ENCODE measurements at regions not wholly inside any gene's neighbourhood (a gene's known extent, or its start where the extent isn't known, plus 50 kb on each side); places are given as distances from the start of the nearest gene placed in this dataset.

DNA sequence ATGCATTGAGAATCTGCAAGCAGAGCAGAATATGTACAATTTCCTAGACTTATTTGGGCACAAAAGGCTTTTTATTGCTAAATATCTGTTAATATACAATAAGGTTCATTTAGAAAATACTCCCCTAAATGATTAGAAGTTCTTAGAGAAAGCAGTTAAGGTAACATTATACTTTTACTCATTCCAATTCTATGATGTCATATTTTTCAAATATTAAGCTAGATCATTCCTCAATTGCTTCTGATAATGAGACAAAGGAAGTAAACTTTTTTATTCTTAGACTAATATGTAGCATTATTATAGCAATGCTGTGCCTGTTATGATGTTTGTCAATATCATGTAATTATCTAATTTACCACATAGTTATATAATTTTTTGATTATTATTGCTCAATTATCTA, 447.0 kb downstream of the SLC16A7 start:
- H3K18ac ChIP-seq (ENCODE audit: low read length), result no peak overlapping the region
- no peak overlapping the region for H3K27ac ChIP-seq (ENCODE audit: low read depth, low read length)
- H2BK120ac ChIP-seq (ENCODE audit: low read depth, low read length), result no peak overlapping the region
- no peak overlapping the region for H3K9ac ChIP-seq (ENCODE audit: low read length)
- H3K4me2 ChIP-seq (ENCODE audit: low read length), result no peak overlapping the region
- DNase-seq, result no peak
- H3K79me1 ChIP-seq (ENCODE audit: low read length), result no peaks in the 10 kb centered on the region
- no peak overlapping the region for H3K23ac ChIP-seq (ENCODE audit: low read length)
- H2AK5ac ChIP-seq (ENCODE audit: low read length), result no peak overlapping the region
- no peak overlapping the region for H4K5ac ChIP-seq (ENCODE audit: low read length)
- no peaks in the 10 kb centered on the region for H3K79me2 ChIP-seq (ENCODE audit: control insufficient read depth, insufficient read depth, low read length)
- H3K4me3 ChIP-seq (ENCODE audit: low read length), result no peak overlapping the region
- no peak overlapping the region for H4K8ac ChIP-seq (ENCODE audit: low read depth, low read length)
- no peak overlapping the region for H2BK5ac ChIP-seq (ENCODE audit: low read length)
- no peak overlapping the region for H2BK15ac ChIP-seq (replicated peaks; ENCODE audit: low read depth)
- no peak overlapping the region for H3K4ac ChIP-seq (ENCODE audit: low read depth, low read length)
- H3K36me3 ChIP-seq (ENCODE audit: control insufficient read depth, insufficient read depth, low read length), result no peaks in the 10 kb centered on the region
- no peak overlapping the region for H3K56ac ChIP-seq (ENCODE audit: low read length)
- H3K4me1 ChIP-seq (ENCODE audit: control insufficient read depth, low read depth, low read length), result no peaks in the 10 kb centered on the region
- no peaks in the 10 kb centered on the region for H3K27me3 ChIP-seq (ENCODE audit: insufficient read depth, low read length, poor library complexity)

DNA sequence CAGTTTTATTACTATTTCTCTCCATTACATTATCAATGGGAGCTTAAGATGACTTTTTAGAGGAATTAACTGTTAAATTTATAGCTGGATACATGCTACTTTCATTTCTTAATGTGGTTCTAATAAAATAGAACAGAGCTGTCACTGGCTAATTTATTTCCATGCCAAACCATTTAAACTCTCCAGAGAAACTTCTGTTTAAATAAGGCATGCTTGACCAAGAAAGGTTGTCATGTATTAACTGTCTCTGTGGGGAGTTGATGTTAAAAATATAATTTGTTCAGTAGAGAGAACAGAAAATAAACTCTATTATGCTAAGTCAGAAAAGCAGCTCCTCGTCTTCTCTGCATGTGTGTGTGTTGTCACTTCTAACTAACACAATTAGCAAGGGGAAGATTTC, 447.4 kb downstream of the SLC16A7 start:
- H4K5ac ChIP-seq (ENCODE audit: low read length), result no peak overlapping the region
- H3K23ac ChIP-seq (ENCODE audit: low read length), result no peak overlapping the region
- no peak overlapping the region for H3K27ac ChIP-seq (ENCODE audit: low read depth, low read length)
- H3K36me3 ChIP-seq (ENCODE audit: control insufficient read depth, insufficient read depth, low read length), result no peaks in the 10 kb centered on the region
- no peak overlapping the region for H3K4ac ChIP-seq (ENCODE audit: low read depth, low read length)
- H3K27me3 ChIP-seq (ENCODE audit: insufficient read depth, low read length, poor library complexity), result no peaks in the 10 kb centered on the region
- no peak overlapping the region for H3K56ac ChIP-seq (ENCODE audit: low read length)
- no CpG with 5 or more reads among the region's 1 CpG for WGBS (ENCODE audit: extremely low coverage, insufficient coverage, low lambda C conversion rate)
- no peaks in the 10 kb centered on the region for H3K4me1 ChIP-seq (ENCODE audit: control insufficient read depth, low read depth, low read length)
- no peaks in the 10 kb centered on the region for H3K79me2 ChIP-seq (ENCODE audit: control insufficient read depth, insufficient read depth, low read length)
- H2BK120ac ChIP-seq (ENCODE audit: low read depth, low read length), result no peak overlapping the region
- H3K79me1 ChIP-seq (ENCODE audit: low read length), result no peaks in the 10 kb centered on the region
- no peak for DNase-seq
- H3K18ac ChIP-seq (ENCODE audit: low read length), result no peak overlapping the region
- no peak overlapping the region for H2AK5ac ChIP-seq (ENCODE audit: low read length)
- no peak overlapping the region for H2BK15ac ChIP-seq (replicated peaks; ENCODE audit: low read depth)
- no peak overlapping the region for H3K9ac ChIP-seq (ENCODE audit: low read length)
- H4K8ac ChIP-seq (ENCODE audit: low read depth, low read length), result no peak overlapping the region
- no peak overlapping the region for H3K4me3 ChIP-seq (ENCODE audit: low read length)
- no peak overlapping the region for H3K4me2 ChIP-seq (ENCODE audit: low read length)
- no peak overlapping the region for H2BK5ac ChIP-seq (ENCODE audit: low read length)

DNA sequence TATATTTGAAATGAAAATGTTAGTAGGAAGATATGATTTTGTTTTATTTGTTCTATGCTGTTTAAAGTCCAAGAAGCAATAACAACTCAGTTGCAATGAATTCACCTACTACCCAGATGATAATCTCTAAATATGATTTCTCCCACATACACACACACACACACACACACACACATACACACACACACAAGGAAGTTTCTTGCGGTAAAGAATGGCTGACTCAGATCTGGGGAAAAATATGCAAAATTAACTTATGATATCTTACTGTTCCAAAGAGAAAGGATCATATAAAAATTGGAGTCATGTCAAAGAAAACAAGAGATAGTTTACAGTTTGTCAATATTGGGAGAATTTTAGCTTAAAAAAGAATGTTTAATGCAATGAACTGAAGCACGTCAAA, 456.7 kb downstream of the SLC16A7 start:
- Histone ChIP-seq H2BK15ac (replicated peaks; ENCODE audit: low read depth) (no peak overlapping the region), H4K5ac (ENCODE audit: low read length) (no peak overlapping the region), H3K4ac (ENCODE audit: low read depth, low read length) (no peak overlapping the region), H3K36me3 (ENCODE audit: control insufficient read depth, insufficient read depth, low read length) (no peaks in the 10 kb centered on the region), H3K79me1 (ENCODE audit: low read length) (no peaks in the 10 kb centered on the region), H3K79me2 (ENCODE audit: control insufficient read depth, insufficient read depth, low read length) (no peaks in the 10 kb centered on the region), H2BK5ac (ENCODE audit: low read length) (no peak overlapping the region), H3K18ac (ENCODE audit: low read length) (no peak overlapping the region), H3K9ac (ENCODE audit: low read length) (no peak overlapping the region), H3K27me3 (ENCODE audit: insufficient read depth, low read length, poor library complexity) (no peaks in the 10 kb centered on the region), H4K8ac (ENCODE audit: low read depth, low read length) (no peak overlapping the region), H3K4me1 (ENCODE audit: control insufficient read depth, low read depth, low read length) (no peaks in the 10 kb centered on the region), H3K56ac (ENCODE audit: low read length) (no peak overlapping the region), H3K4me3 (ENCODE audit: low read length) (no peak overlapping the region), H3K4me2 (ENCODE audit: low read length) (no peak overlapping the region), H2BK120ac (ENCODE audit: low read depth, low read length) (no peak overlapping the region), H3K23ac (ENCODE audit: low read length) (no peak overlapping the region), H3K27ac (ENCODE audit: low read depth, low read length) (no peak overlapping the region), H2AK5ac (ENCODE audit: low read length) (no peak overlapping the region)
- DNase-seq, result no peak
- WGBS (ENCODE audit: extremely low coverage, insufficient coverage, low lambda C conversion rate), result no CpG with 5 or more reads among the region's 2 CpGs

DNA sequence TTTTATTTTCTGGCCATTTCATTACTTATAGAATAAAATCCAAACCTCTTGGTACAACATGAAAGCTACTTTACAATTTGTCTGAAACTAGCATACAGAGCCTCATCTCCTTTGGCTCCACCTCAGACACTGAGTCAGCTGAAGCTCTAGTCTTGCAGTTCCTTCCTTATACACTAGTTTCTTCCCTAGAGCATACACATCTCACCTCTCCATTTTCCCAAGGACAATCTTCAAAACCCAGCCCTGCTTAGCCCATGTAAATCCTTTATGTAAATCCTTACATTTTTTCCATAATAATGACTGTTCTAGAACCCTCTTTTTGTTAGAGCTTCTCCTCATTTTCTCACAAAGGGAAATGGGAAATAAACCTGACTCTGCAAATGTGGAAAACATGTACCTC, 463.4 kb downstream of the SLC16A7 start:
- no peak overlapping the region for H3K18ac ChIP-seq (ENCODE audit: low read length)
- no peak overlapping the region for H2BK5ac ChIP-seq (ENCODE audit: low read length)
- H3K4ac ChIP-seq (ENCODE audit: low read depth, low read length), result no peak overlapping the region
- no peak overlapping the region for H3K4me3 ChIP-seq (ENCODE audit: low read length)
- H2BK15ac ChIP-seq (replicated peaks; ENCODE audit: low read depth), result no peak overlapping the region
- no peak overlapping the region for H2AK5ac ChIP-seq (ENCODE audit: low read length)
- no peak overlapping the region for H4K5ac ChIP-seq (ENCODE audit: low read length)
- no peak overlapping the region for H2BK120ac ChIP-seq (ENCODE audit: low read depth, low read length)
- H3K4me1 ChIP-seq (ENCODE audit: control insufficient read depth, low read depth, low read length), result no peaks in the 10 kb centered on the region
- peak; percentile 8 for DNase-seq
- no peak overlapping the region for H3K27ac ChIP-seq (ENCODE audit: low read depth, low read length)
- no peaks in the 10 kb centered on the region for H3K27me3 ChIP-seq (ENCODE audit: insufficient read depth, low read length, poor library complexity)
- no peaks in the 10 kb centered on the region for H3K79me1 ChIP-seq (ENCODE audit: low read length)
- no peak overlapping the region for H3K23ac ChIP-seq (ENCODE audit: low read length)
- no peaks in the 10 kb centered on the region for H3K36me3 ChIP-seq (ENCODE audit: control insufficient read depth, insufficient read depth, low read length)
- H3K4me2 ChIP-seq (ENCODE audit: low read length), result no peak overlapping the region
- no peak overlapping the region for H3K56ac ChIP-seq (ENCODE audit: low read length)
- H3K9ac ChIP-seq (ENCODE audit: low read length), result no peak overlapping the region
- no peak overlapping the region for H4K8ac ChIP-seq (ENCODE audit: low read depth, low read length)
- H3K79me2 ChIP-seq (ENCODE audit: control insufficient read depth, insufficient read depth, low read length), result no peaks in the 10 kb centered on the region

DNA sequence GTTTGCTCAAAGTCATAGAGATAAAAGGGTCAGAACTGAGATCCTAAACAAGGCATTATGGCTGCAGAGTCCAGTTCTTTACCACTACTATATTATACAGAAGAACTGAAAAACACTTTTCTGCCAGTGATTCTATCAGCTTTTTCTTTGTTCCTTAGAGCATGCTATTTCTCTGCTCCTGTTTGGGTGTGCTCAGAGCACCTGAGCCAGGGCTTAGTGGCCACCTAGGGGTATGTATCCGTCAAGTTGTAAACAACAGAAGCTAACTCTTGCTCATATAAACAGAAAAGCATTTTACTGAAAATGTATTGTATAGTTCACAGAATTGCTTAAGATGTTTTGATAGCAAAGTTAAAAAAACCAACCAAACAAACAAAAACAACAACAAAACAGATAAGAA, 470.8 kb downstream of the SLC16A7 start:
- no peak overlapping the region for H2BK5ac ChIP-seq (ENCODE audit: low read length)
- no peak for DNase-seq
- no peak overlapping the region for H2BK120ac ChIP-seq (ENCODE audit: low read depth, low read length)
- WGBS (ENCODE audit: extremely low coverage, insufficient coverage, low lambda C conversion rate), result no CpG with 5 or more reads among the region's 1 CpG
- no peak overlapping the region for H2BK15ac ChIP-seq (replicated peaks; ENCODE audit: low read depth)
- no peak overlapping the region for H2AK5ac ChIP-seq (ENCODE audit: low read length)
- H3K18ac ChIP-seq (ENCODE audit: low read length), result no peak overlapping the region
- H3K4ac ChIP-seq (ENCODE audit: low read depth, low read length), result no peak overlapping the region
- H3K27me3 ChIP-seq (ENCODE audit: insufficient read depth, low read length, poor library complexity), result no peaks in the 10 kb centered on the region
- no peaks in the 10 kb centered on the region for H3K79me1 ChIP-seq (ENCODE audit: low read length)
- H3K4me2 ChIP-seq (ENCODE audit: low read length), result no peak overlapping the region
- no peak overlapping the region for H3K23ac ChIP-seq (ENCODE audit: low read length)
- H3K4me1 ChIP-seq (ENCODE audit: control insufficient read depth, low read depth, low read length), result no peaks in the 10 kb centered on the region
- H4K5ac ChIP-seq (ENCODE audit: low read length), result no peak overlapping the region
- no peak overlapping the region for H4K8ac ChIP-seq (ENCODE audit: low read depth, low read length)
- no peaks in the 10 kb centered on the region for H3K36me3 ChIP-seq (ENCODE audit: control insufficient read depth, insufficient read depth, low read length)
- no peak overlapping the region for H3K9ac ChIP-seq (ENCODE audit: low read length)
- H3K56ac ChIP-seq (ENCODE audit: low read length), result no peak overlapping the region
- no peaks in the 10 kb centered on the region for H3K79me2 ChIP-seq (ENCODE audit: control insufficient read depth, insufficient read depth, low read length)
- no peak overlapping the region for H3K27ac ChIP-seq (ENCODE audit: low read depth, low read length)
- no peak overlapping the region for H3K4me3 ChIP-seq (ENCODE audit: low read length)

DNA sequence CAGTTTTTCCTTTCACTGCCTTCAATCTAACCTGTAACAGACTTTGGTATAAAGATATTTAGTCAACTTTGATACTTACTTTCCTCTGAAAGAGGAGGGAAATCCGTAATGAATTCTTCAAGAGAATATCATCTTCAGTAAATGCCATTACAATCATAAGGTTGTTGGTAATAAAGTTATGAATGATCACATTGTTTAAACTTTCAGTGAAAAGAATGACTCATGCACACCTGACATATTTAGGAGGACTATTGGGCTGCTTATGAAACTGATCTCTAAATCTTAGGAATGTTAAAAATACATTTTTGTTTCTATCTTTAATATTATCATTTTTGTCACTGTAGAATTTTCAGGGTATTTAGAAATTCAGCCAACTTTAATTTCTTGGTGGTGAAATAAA, 474.7 kb downstream of the SLC16A7 start:
- Histone ChIP-seq H2BK120ac (ENCODE audit: low read depth, low read length) (no peak overlapping the region), H3K36me3 (ENCODE audit: control insufficient read depth, insufficient read depth, low read length) (no peaks in the 10 kb centered on the region), H3K79me1 (ENCODE audit: low read length) (no peaks in the 10 kb centered on the region), H3K23ac (ENCODE audit: low read length) (no peak overlapping the region), H3K4me2 (ENCODE audit: low read length) (no peak overlapping the region), H3K18ac (ENCODE audit: low read length) (no peak overlapping the region), H3K56ac (ENCODE audit: low read length) (no peak overlapping the region), H2AK5ac (ENCODE audit: low read length) (no peak overlapping the region), H3K79me2 (ENCODE audit: control insufficient read depth, insufficient read depth, low read length) (no peaks in the 10 kb centered on the region), H3K27me3 (ENCODE audit: insufficient read depth, low read length, poor library complexity) (no peaks in the 10 kb centered on the region), H3K4me1 (ENCODE audit: control insufficient read depth, low read depth, low read length) (no peaks in the 10 kb centered on the region), H2BK15ac (replicated peaks; ENCODE audit: low read depth) (no peak overlapping the region), H4K5ac (ENCODE audit: low read length) (no peak overlapping the region), H3K4me3 (ENCODE audit: low read length) (no peak overlapping the region), H3K27ac (ENCODE audit: low read depth, low read length) (no peak overlapping the region), H3K9ac (ENCODE audit: low read length) (no peak overlapping the region), H3K4ac (ENCODE audit: low read depth, low read length) (no peak overlapping the region), H4K8ac (ENCODE audit: low read depth, low read length) (no peak overlapping the region), H2BK5ac (ENCODE audit: low read length) (no peak overlapping the region)
- WGBS (ENCODE audit: extremely low coverage, insufficient coverage, low lambda C conversion rate), result no CpG with 5 or more reads among the region's 1 CpG
- DNase-seq, result no peak
